ENCODE measurements at regions not wholly inside any gene's neighbourhood (a gene's known extent, or its start where the extent isn't known, plus 50 kb on each side); places are given as distances from the start of the nearest gene placed in this dataset.
"Not testable (repeated sequence)": the region's sequence is repeated elsewhere in the genome, so short reads cannot be mapped to it uniquely, and the experiment has no call there.

DNA sequence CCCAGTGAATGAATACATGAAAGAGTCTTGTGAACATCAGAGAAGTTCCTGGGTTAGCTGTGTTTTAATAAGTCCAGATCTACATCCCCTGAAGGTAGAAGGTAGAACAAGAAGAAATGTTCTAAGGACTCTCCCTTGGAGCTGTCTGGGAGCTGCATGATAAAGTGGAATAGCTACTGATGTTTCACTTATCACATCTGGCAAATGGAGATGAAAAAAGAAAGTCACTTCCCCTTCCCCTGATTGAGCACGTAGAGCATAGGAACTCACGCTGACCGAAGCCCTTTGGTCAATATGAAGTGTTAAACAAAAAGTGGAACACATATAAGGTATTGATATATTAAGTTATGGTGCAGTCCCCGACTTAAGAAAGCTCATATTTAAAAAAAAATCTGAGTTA is 53.2 kb upstream of the PARP1 start:
- no peak for DNase-seq

DNA sequence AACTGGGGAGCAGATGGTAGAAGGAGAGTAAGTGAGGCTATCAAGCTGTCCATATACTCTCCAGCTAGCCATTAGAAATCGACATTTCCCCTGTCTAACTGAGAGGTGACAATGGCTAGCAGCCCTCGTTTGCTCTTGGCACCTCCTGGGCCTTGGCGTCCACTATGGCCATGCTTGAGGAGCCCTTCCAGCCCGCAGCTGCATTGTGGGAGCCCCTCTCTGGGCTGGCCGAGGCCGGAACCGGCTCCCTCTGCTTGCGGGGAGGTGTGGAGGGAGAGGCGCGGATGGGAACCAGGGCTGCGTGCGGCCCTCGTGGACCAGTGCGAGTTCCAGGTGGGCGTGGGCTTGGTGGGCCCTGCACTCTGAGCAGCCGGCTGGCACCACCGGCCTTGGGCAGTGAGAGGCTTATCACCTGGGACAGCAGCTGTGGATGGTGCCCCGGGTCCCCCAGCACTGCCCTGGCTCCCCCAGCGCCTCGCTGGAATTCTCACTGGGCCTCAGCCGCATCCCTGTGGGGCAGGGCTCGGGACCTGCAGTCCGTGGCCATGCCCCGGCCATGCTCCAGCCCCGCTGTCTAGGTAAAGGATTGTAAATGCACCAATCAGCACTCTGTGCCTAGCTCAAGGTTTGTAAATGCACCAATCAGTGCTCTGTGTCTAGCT is 56.2 kb upstream of the PARP1 start:
- DNase-seq: no peak

GRCh38 chr1:226464587-226464971 is 56.7 kb upstream of the PARP1 start:
- not testable (repeated sequence) for DNase-seq

- DNase-seq: no peak
Observed at GRCh38 chr1:226466296-226466695, 58.4 kb upstream of the PARP1 start.

- DNase-seq: no peak
Observed at GRCh38 chr1:226467443-226467842, 59.5 kb upstream of the PARP1 start.

GRCh38 chr1:226470921-226471866 is 63.3 kb upstream of the PARP1 start:
- DNase-seq: no peak

- no peak for DNase-seq
Observed at GRCh38 chr1:226473325-226473724, 65.4 kb upstream of the PARP1 start.

DNA sequence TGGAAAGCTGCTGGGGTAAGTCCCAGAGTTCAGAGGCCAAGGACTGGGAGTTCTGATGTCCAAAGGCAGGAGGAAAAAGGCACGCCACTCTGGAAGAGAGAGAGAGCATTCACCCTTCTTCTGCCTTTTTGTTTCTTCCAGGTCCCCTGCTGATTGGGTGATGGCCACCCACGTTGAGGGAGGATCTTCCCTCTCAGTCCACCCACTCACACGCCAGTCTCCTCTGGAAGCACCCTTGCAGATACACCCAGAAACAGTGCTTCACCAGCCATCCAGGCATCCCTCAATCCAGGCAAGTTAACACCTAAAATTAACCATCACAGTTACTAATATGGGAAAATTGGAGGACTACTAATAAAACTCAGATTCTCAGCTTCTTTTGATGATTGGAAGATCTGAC is 66.1 kb upstream of the PARP1 start:
- DNase-seq: no peak

- no peak for DNase-seq
Observed at GRCh38 chr1:226474443-226475141, 66.7 kb upstream of the PARP1 start.

DNA sequence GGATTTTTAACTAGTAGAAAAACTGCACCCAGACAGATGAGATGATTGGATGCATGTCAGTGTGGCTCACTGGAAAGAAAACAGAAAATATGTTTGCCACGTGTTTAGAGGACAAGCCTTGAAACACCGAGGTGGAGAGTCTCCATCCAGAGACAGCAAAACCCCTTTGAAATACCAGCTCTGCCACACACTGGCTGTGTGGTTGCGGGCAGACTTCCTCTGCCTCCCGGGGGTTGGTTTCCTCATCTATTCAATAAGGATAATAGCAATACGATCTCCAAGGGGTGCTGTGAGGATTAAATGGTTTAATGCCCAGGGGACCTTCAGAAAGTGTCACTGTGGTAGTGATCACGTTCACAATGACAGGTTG is 67.2 kb upstream of the PARP1 start:
- DNase-seq: no peak

DNA sequence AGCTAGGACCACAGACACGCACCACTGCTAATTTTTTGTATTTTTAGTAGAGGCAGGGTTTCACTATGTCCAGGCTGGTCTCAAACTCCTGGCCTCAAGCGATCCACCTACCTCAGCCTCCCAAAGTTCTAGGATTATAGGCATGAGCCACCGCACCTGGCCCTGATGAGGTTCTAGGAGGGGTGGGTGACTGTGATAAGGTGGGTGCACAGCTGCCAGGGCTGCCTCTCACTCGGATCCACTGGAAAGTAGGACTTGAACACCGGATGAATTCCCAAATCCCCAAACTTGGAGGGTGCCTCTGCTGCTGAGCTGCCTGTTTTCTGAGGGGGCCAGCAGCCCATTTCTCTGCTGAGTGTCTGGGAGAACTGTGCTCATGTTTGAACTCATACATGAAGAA is 68.2 kb upstream of the PARP1 start:
- no peak for DNase-seq

- no peak for DNase-seq
Observed at GRCh38 chr1:226476648-226477319, 68.9 kb upstream of the PARP1 start.

GRCh38 chr1:226479474-226479873 is 69.1 kb upstream of the STUM start:
- DNase-seq: no peak

DNA sequence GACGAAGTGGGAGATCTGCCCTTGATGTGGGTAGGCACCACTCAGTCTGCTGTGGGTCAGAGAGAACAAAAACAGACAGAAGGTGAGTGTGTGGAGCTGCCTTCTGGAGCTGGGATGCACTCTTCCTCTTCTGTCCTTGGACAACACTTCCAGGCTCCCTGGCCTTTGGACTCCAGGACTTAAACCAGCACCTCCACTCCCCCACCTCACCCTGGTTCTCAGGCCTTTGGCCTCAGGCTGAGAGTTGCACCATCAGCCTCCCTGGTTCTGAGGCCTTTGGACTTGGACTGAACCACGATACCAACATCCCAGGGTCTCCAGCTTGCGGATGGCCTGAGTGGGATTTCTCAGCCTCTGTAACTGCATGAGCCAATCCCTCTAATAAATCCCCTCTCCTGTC is 68.1 kb upstream of the STUM start:
- no peak for DNase-seq

- no peak for DNase-seq
Observed at GRCh38 chr1:226481133-226481532, 67.4 kb upstream of the STUM start.

- no peak for DNase-seq
Observed at GRCh38 chr1:226482196-226482595, 66.4 kb upstream of the STUM start.

- no peak for DNase-seq
Observed at GRCh38 chr1:226482975-226483700, 65.4 kb upstream of the STUM start.

GRCh38 chr1:226485192-226485591 is 63.4 kb upstream of the STUM start:
- DNase-seq: peak in 1 of 2 donors; percentile 4

GRCh38 chr1:226486161-226486560 is 62.4 kb upstream of the STUM start:
- DNase-seq: no peak

DNA sequence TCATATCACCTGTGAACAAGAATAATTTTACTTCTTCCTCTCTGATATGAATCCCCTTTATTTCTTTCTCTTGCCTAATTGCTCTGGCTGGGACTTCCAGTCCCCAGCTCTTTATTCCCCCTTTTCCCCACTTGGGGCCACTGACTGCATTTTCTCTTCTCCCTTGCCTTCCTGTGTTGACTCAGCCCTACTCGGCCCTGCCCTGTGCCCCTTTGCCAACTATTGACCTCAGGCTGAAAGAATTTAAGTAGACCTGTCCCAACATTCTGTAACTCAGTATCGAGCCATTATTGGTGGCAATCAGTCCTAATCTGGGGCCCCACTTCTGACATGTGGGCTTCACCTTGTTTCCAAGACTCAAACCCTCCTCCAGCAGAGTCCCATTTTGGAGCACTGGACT is 60.6 kb upstream of the STUM start:
- DNase-seq: no peak

- no peak for DNase-seq
Observed at GRCh38 chr1:226489718-226490425, 58.7 kb upstream of the STUM start.

- DNase-seq: no peak
Observed at GRCh38 chr1:226490426-226490809, 58.1 kb upstream of the STUM start.

All from stimulated activated CD4-positive, alpha-beta T cell treated with anti-CD3 and anti-CD28 coated beads, Interleukin-2, amount 100 ng/mL, for 24 hours (primary cell).